GM21360 (cell line): ENCODE measurements at regions not wholly inside any gene's neighbourhood (a gene's known extent, or its start where the extent isn't known, plus 50 kb on each side); places are given as distances from the start of the nearest gene placed in this dataset.

Experiments used
- ATAC-seq: cut with Tn5 transposase; IDR thresholded peaks from one replicate; pipeline ENCODE4 v1.9.1; 2021; ENCODE audit warnings: mild to moderate bottlenecking, moderate library complexity; ENCODE audit not compliant: unreplicated experiment

GRCh38 chr6:154885214-154885613 is 109.9 kb upstream of the TIAM2 start:
- no peak for ATAC-seq

- ATAC-seq: no peak
These were observed 109.1 kb upstream of the TIAM2 start for GRCh38 chr6:154886016-154886415.

GRCh38 chr6:154886471-154886870 is 108.6 kb upstream of the TIAM2 start:
- no peak for ATAC-seq

- no peak for ATAC-seq
These were observed 108.1 kb upstream of the TIAM2 start for GRCh38 chr6:154887051-154887450.

GRCh38 chr6:154888421-154889295 is 106.5 kb upstream of the TIAM2 start:
- ATAC-seq: no peak

- no peak for ATAC-seq
These were observed 104.2 kb upstream of the TIAM2 start for GRCh38 chr6:154890874-154891273.

GRCh38 chr6:154891901-154892300 is 103.2 kb upstream of the TIAM2 start:
- no peak for ATAC-seq

GRCh38 chr6:154893917-154894316 is 101.2 kb upstream of the TIAM2 start:
- ATAC-seq: no peak

GRCh38 chr6:154894902-154895301 is 100.2 kb upstream of the TIAM2 start:
- ATAC-seq: no peak

- ATAC-seq: no peak
These were observed 99.3 kb upstream of the TIAM2 start for GRCh38 chr6:154895841-154896240.

- no peak for ATAC-seq
These were observed 96.3 kb upstream of the TIAM2 start for GRCh38 chr6:154898821-154899220.

GRCh38 chr6:154899824-154900463 is 95.2 kb upstream of the TIAM2 start:
- ATAC-seq: no peak

- ATAC-seq: no peak
These were observed 93.1 kb upstream of the TIAM2 start for GRCh38 chr6:154901876-154902552.

GRCh38 chr6:154907291-154907690 is 87.8 kb upstream of the TIAM2 start:
- ATAC-seq: no peak

GRCh38 chr6:154908723-154909122 is 86.4 kb upstream of the TIAM2 start:
- no peak for ATAC-seq

GRCh38 chr6:154909311-154909710 is 85.8 kb upstream of the TIAM2 start:
- no peak for ATAC-seq

GRCh38 chr6:154909821-154910220 is 85.3 kb upstream of the TIAM2 start:
- ATAC-seq: no peak

- ATAC-seq: no peak
These were observed 80.8 kb upstream of the TIAM2 start for GRCh38 chr6:154914288-154914687.

- ATAC-seq: no peak
These were observed 78.3 kb upstream of the TIAM2 start for GRCh38 chr6:154916857-154917256.

- ATAC-seq: no peak
These were observed 77.2 kb upstream of the TIAM2 start for GRCh38 chr6:154917941-154918340.

- no peak for ATAC-seq
These were observed 75.3 kb upstream of the TIAM2 start for GRCh38 chr6:154919806-154920205.
